ENCODE measurements at regions not wholly inside any gene's neighbourhood (a gene's known extent, or its start where the extent isn't known, plus 50 kb on each side); places are given as distances from the start of the nearest gene placed in this dataset.

- DNase-seq = no peak
- Mint-ChIP-seq H3K4me3 (no peak overlapping the region), H3K36me3 (no peaks in the 10 kb centered on the region), H3K27me3 (peaks cover 5% of the 10 kb centered on the region), H3K9me3 (no peaks in the 10 kb centered on the region), H3K27ac (no peak overlapping the region), H3K4me1 (no peaks in the 10 kb centered on the region)
Measured at GRCh38 chr17:79518585-79519523, 92.0 kb downstream of the RBFOX3 start.

- peaks cover 5% of the 10 kb centered on the region for H3K27me3 Mint-ChIP-seq
- DNase-seq = no peak
- no peak overlapping the region for H3K4me3 Mint-ChIP-seq
- H3K27ac Mint-ChIP-seq = no peak overlapping the region
- no peaks in the 10 kb centered on the region for H3K9me3 Mint-ChIP-seq
- H3K4me1 Mint-ChIP-seq = no peaks in the 10 kb centered on the region
- H3K36me3 Mint-ChIP-seq = no peaks in the 10 kb centered on the region
Measured at GRCh38 chr17:79517827-79518584, 92.8 kb downstream of the RBFOX3 start.

DNA sequence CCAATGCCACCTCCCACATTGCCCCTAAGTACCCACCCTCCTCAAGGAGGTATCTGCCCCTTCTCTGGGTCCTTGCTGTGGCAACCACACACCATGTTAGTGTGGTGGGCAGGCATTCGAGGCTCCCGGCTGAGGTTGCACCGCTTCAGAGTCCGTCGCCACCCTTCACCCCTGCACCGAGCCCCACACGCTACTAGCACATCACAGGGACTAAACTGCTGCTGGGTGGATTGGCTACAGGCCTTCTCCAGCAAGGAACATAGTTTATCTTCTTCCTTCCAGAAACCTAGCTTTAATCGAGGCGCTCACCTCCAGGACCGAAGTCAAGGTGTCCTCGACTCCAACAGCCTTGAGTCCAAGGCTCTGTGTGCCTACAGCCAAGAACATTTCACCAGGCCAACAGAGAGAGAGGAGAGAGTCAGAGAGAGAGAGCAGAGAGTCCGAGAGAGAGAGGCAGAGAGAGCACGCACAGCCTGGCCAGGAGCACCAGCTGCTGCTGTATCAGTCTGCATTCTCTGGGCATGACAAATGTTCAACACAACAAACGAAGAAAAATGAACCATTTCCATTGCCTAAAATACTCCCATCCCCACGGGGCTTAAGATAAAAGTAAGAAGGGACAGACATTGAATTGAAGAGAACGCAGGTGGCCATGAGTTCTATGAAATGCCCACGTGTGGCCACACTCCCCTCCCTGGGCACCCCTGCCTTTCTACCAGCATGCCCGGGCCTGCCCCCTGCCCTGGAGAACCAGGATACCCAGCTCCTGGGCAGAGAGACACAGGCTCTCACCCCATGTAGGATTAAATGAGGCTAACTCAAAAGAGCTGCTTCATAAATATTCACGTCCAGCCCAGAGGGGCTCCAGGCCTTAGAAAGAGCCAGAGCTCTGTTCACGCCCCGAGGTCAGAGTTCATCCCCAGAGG, 94.9 kb downstream of the RBFOX3 start:
- H3K36me3 Mint-ChIP-seq = no peaks in the 10 kb centered on the region

DNA sequence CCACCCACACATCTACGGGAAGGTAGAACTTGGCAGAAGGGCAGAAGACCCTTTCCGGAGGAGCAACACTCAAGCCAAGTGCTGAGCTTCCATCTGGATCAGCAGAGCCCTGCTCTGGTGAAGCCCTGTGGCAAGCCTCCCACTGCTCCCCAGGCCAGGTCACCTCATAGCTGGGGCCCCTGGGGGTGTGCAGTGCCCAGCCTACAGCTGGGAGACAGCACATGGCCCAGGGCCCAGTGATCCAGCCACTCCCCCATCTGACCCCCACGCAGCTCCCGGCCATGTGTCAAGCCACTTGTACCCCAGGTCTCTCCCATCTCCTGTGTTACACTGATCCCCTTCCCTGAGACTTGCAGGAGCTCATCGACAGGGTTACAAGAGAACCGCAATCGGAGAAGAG, 95.7 kb downstream of the RBFOX3 start:
- Mint-ChIP-seq H3K4me3 (no peak overlapping the region), H3K36me3 (no peaks in the 10 kb centered on the region), H3K27ac (no peak overlapping the region), H3K4me1 (no peaks in the 10 kb centered on the region), H3K9me3 (peaks cover 3% of the 10 kb centered on the region), H3K27me3 (peaks cover 5% of the 10 kb centered on the region)
- DNase-seq = no peak

More for the DNA sequence above, 94.9 kb downstream of the RBFOX3 start:
- Mint-ChIP-seq H3K27ac (no peak overlapping the region), H3K4me3 (no peak overlapping the region), H3K9me3 (peaks cover 3% of the 10 kb centered on the region), H3K4me1 (no peaks in the 10 kb centered on the region), H3K27me3 (peaks cover 5% of the 10 kb centered on the region)
- no peak for DNase-seq

GRCh38 chr17:79513820-79514535, 96.9 kb downstream of the RBFOX3 start:
- no peak for DNase-seq
- H3K4me1 Mint-ChIP-seq = no peaks in the 10 kb centered on the region
- peaks cover 3% of the 10 kb centered on the region for H3K9me3 Mint-ChIP-seq
- H3K27ac Mint-ChIP-seq = no peak overlapping the region
- H3K4me3 Mint-ChIP-seq = no peak overlapping the region
- H3K27me3 Mint-ChIP-seq = peaks cover 5% of the 10 kb centered on the region
- H3K36me3 Mint-ChIP-seq = no peaks in the 10 kb centered on the region

GRCh38 chr17:79513206-79513605, 97.6 kb downstream of the RBFOX3 start:
- Mint-ChIP-seq H3K4me1 (no peaks in the 10 kb centered on the region), H3K27me3 (peaks cover 5% of the 10 kb centered on the region), H3K4me3 (no peak overlapping the region), H3K27ac (no peak overlapping the region), H3K9me3 (peaks cover 3% of the 10 kb centered on the region), H3K36me3 (no peaks in the 10 kb centered on the region)
- DNase-seq = no peak

DNA sequence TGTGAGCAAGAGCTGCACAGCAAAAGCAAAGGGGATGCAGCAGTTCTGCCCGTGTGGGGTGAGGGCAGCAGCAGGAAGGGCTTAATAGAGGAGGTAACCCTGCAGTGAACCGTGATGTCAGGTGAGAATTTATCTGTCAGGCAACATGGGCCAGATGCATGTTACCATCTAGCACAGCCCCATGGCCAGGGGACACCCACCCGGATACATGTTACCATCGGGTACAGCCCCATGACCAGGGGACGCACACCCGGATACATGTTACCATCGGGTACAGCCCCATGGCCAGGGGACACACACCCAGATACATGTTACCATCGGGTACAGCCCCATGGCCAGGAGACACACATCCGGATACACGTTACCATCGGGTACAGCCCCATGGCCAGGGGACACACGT, 99.4 kb downstream of the RBFOX3 start:
- no peaks in the 10 kb centered on the region for H3K36me3 Mint-ChIP-seq
- no peak overlapping the region for H3K4me3 Mint-ChIP-seq
- no peaks in the 10 kb centered on the region for H3K4me1 Mint-ChIP-seq
- no peaks in the 10 kb centered on the region for H3K27me3 Mint-ChIP-seq
- peaks cover 3% of the 10 kb centered on the region for H3K9me3 Mint-ChIP-seq
- H3K27ac Mint-ChIP-seq = no peak overlapping the region
- DNase-seq = no peak

DNA sequence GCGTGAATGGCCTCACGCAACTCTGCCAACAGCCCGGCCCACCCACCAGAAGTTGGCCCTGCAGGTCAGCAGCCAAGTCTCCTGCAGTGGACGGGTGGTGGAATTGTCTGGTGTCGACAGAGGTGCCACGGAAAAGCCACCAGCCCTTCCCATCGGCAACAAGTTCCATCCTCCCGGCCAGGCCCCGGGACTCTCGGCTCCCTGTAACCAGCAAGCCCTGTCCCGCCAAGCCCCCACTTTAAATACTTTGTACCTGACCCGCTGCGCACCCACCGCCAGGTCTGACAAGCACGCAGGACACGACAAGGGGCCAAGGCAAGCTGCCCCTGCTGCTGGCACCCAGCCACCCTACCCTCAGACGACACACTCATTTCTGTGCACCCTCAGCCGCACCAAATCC, 100.8 kb downstream of the RBFOX3 start:
- no peak overlapping the region for H3K27ac Mint-ChIP-seq
- H3K27me3 Mint-ChIP-seq = no peaks in the 10 kb centered on the region
- H3K9me3 Mint-ChIP-seq = peaks cover 3% of the 10 kb centered on the region
- no peaks in the 10 kb centered on the region for H3K36me3 Mint-ChIP-seq
- no peak overlapping the region for H3K4me3 Mint-ChIP-seq
- no peaks in the 10 kb centered on the region for H3K4me1 Mint-ChIP-seq
- no peak for DNase-seq

DNA sequence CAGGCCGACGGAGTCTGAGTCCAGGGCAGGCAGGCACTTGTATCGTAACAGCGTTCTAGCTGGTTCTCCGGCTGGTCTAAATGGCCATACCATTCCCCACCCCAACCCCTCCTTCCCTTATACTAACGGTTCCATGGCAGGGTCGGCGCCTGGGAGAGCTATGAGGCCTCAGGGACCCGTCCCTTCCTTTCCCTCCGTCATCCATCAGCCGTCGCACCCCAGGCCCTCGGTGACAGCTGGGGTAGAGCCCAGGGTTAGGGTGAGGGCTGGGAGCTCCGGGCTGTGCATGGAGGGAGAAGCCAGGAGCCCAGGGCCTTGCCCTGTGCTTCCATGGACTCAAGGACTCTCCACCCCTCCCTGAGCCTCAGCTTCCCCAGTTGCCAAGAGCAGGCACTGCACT, 101.4 kb downstream of the RBFOX3 start:
- H3K27me3 Mint-ChIP-seq = peaks cover 2% of the 10 kb centered on the region
- peaks cover 3% of the 10 kb centered on the region for H3K9me3 Mint-ChIP-seq
- H3K4me1 Mint-ChIP-seq = no peaks in the 10 kb centered on the region
- no peak overlapping the region for H3K27ac Mint-ChIP-seq
- no peaks in the 10 kb centered on the region for H3K36me3 Mint-ChIP-seq
- no peak for DNase-seq
- no peak overlapping the region for H3K4me3 Mint-ChIP-seq

GRCh38 chr17:79509008-79509407, 101.8 kb downstream of the RBFOX3 start:
- Mint-ChIP-seq H3K27ac (no peak overlapping the region), H3K27me3 (peaks cover 5% of the 10 kb centered on the region), H3K9me3 (peaks cover 3% of the 10 kb centered on the region), H3K36me3 (no peaks in the 10 kb centered on the region), H3K4me1 (no peaks in the 10 kb centered on the region), H3K4me3 (no peak overlapping the region)
- DNase-seq = no peak

- H3K9me3 Mint-ChIP-seq = peaks cover 3% of the 10 kb centered on the region
- no peaks in the 10 kb centered on the region for H3K36me3 Mint-ChIP-seq
- DNase-seq = no peak
- no peak overlapping the region for H3K4me3 Mint-ChIP-seq
- no peaks in the 10 kb centered on the region for H3K4me1 Mint-ChIP-seq
- no peak overlapping the region for H3K27ac Mint-ChIP-seq
- H3K27me3 Mint-ChIP-seq = peaks cover 5% of the 10 kb centered on the region
Measured at GRCh38 chr17:79508291-79508716, 102.5 kb downstream of the RBFOX3 start.

- Mint-ChIP-seq H3K9me3 (peaks cover 3% of the 10 kb centered on the region), H3K27ac (no peak overlapping the region), H3K4me3 (no peak overlapping the region), H3K36me3 (no peaks in the 10 kb centered on the region), H3K27me3 (peaks cover 5% of the 10 kb centered on the region), H3K4me1 (no peaks in the 10 kb centered on the region)
- no peak for DNase-seq
Measured at GRCh38 chr17:79506955-79507354, 103.9 kb downstream of the RBFOX3 start.

GRCh38 chr17:79506150-79506870, 104.5 kb downstream of the RBFOX3 start:
- Mint-ChIP-seq H3K27me3 (peaks cover 10% of the 10 kb centered on the region), H3K9me3 (peaks cover 3% of the 10 kb centered on the region), H3K4me3 (no peak overlapping the region), H3K36me3 (no peaks in the 10 kb centered on the region), H3K4me1 (no peaks in the 10 kb centered on the region), H3K27ac (no peak overlapping the region)
- no peak for DNase-seq

DNA sequence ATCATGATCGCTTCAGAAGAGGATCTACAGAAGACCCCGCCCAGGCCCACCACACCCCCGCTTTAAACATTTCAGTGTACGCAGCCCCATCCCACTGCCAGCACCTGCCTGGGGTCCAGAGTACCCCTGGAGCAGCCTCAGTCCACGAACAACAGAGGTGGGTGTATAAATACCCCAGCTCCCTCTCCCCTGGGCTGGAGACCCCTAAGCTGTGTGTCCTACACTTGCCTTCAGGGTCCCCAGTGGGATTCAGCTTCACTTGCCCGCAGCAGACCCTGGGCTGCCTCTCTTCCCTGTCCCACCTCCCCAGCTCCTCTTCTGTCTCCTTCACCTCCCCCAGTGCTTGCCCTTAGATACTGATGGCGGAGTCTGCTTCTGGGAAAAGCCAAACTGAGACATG, 105.7 kb downstream of the RBFOX3 start:
- Mint-ChIP-seq H3K4me1 (no peaks in the 10 kb centered on the region), H3K27ac (no peak overlapping the region), H3K27me3 (peaks cover 19% of the 10 kb centered on the region), H3K9me3 (no peaks in the 10 kb centered on the region), H3K36me3 (no peaks in the 10 kb centered on the region), H3K4me3 (no peak overlapping the region)
- no peak for DNase-seq

Measured in activated naive CD8-positive, alpha-beta T cell treated with anti-CD3 and anti-CD28 coated beads for 36 hours (primary cell).